ENCODE measurements at regions not wholly inside any gene's neighbourhood (a gene's known extent, or its start where the extent isn't known, plus 50 kb on each side); places are given as distances from the start of the nearest gene placed in this dataset.
"Not testable (repeated sequence)": the region's sequence is repeated elsewhere in the genome, so short reads cannot be mapped to it uniquely, and the experiment has no call there.

GRCh38 chr9:65566018-65566417, 109.7 kb upstream of the ZNG1E start:
- DNase-seq (ENCODE audit: low read depth): not testable (repeated sequence)

GRCh38 chr9:65519018-65519417, 156.7 kb upstream of the ZNG1E start:
- not testable (repeated sequence) for DNase-seq (ENCODE audit: low read depth)

GRCh38 chr9:65514465-65514864, 161.3 kb upstream of the ZNG1E start:
- DNase-seq (ENCODE audit: low read depth): not testable (repeated sequence)

GRCh38 chr9:65507897-65508296, 167.8 kb upstream of the ZNG1E start:
- DNase-seq (ENCODE audit: low read depth): not testable (repeated sequence)

- not testable (repeated sequence) for DNase-seq (ENCODE audit: low read depth)
Observed at GRCh38 chr9:65504686-65505085, 171.0 kb upstream of the ZNG1E start.

- not testable (repeated sequence) for DNase-seq (ENCODE audit: low read depth)
Observed at GRCh38 chr9:65503696-65504095, 172.0 kb upstream of the ZNG1E start.

- not testable (repeated sequence) for DNase-seq (ENCODE audit: low read depth)
Observed at GRCh38 chr9:65482890-65483289, 192.8 kb upstream of the ZNG1E start.

- not testable (repeated sequence) for DNase-seq (ENCODE audit: low read depth)
Observed at GRCh38 chr9:65481291-65481690, 194.4 kb upstream of the ZNG1E start.

GRCh38 chr9:65474891-65475290, 189.9 kb upstream of the FOXD4L5 start:
- not testable (repeated sequence) for DNase-seq (ENCODE audit: low read depth)

- DNase-seq (ENCODE audit: low read depth): not testable (repeated sequence)
Observed at GRCh38 chr9:65473059-65473822, 188.2 kb upstream of the FOXD4L5 start.

GRCh38 chr9:65471106-65471505, 186.1 kb upstream of the FOXD4L5 start:
- not testable (repeated sequence) for DNase-seq (ENCODE audit: low read depth)

- not testable (repeated sequence) for DNase-seq (ENCODE audit: low read depth)
Observed at GRCh38 chr9:65466911-65467734, 182.1 kb upstream of the FOXD4L5 start.

- DNase-seq (ENCODE audit: low read depth): not testable (repeated sequence)
Observed at GRCh38 chr9:65465246-65465895, 180.4 kb upstream of the FOXD4L5 start.

GRCh38 chr9:65462476-65462875, 177.5 kb upstream of the FOXD4L5 start:
- DNase-seq (ENCODE audit: low read depth): not testable (repeated sequence)

GRCh38 chr9:65459756-65460320, 174.8 kb upstream of the FOXD4L5 start:
- DNase-seq (ENCODE audit: low read depth): no peak

- DNase-seq (ENCODE audit: low read depth): no peak
Observed at GRCh38 chr9:65458992-65459391, 174.0 kb upstream of the FOXD4L5 start.

GRCh38 chr9:65458465-65458864, 173.5 kb upstream of the FOXD4L5 start:
- DNase-seq (ENCODE audit: low read depth): no peak

GRCh38 chr9:65456991-65457390, 172.0 kb upstream of the FOXD4L5 start:
- DNase-seq (ENCODE audit: low read depth): not testable (repeated sequence)

GRCh38 chr9:65455751-65456647, 171.0 kb upstream of the FOXD4L5 start:
- DNase-seq (ENCODE audit: low read depth): not testable (repeated sequence)

- DNase-seq (ENCODE audit: low read depth): not testable (repeated sequence)
Observed at GRCh38 chr9:65455136-65455535, 170.1 kb upstream of the FOXD4L5 start.

- not testable (repeated sequence) for DNase-seq (ENCODE audit: low read depth)
Observed at GRCh38 chr9:65454666-65455065, 169.7 kb upstream of the FOXD4L5 start.
